HG02870 (cell line): ENCODE measurements at regions not wholly inside any gene's neighbourhood (a gene's known extent, or its start where the extent isn't known, plus 50 kb on each side); places are given as distances from the start of the nearest gene placed in this dataset.

Experiments
- ATAC-seq: cut with Tn5 transposase; IDR thresholded peaks from one replicate; pipeline ENCODE4 v1.9.1; 2021; ENCODE audit warnings: mild to moderate bottlenecking, moderate library complexity; ENCODE audit not compliant: unreplicated experiment

GRCh38 chrX:69110116-69110530, 55.1 kb downstream of the PJA1 start:
- no peak for ATAC-seq

GRCh38 chrX:69109706-69110105, 55.5 kb downstream of the PJA1 start:
- ATAC-seq = no peak

- ATAC-seq = no peak
Observed at GRCh38 chrX:69109036-69109663, 56.1 kb downstream of the PJA1 start.

GRCh38 chrX:69107747-69108401, 57.4 kb downstream of the PJA1 start:
- ATAC-seq = no peak

GRCh38 chrX:69107231-69107739, 58.0 kb downstream of the PJA1 start:
- no peak for ATAC-seq

GRCh38 chrX:69104756-69105434, 60.4 kb downstream of the PJA1 start:
- no peak for ATAC-seq

GRCh38 chrX:69103539-69103938, 61.7 kb downstream of the PJA1 start:
- no peak for ATAC-seq

GRCh38 chrX:69102612-69103194, 62.5 kb downstream of the PJA1 start:
- ATAC-seq = no peak

- ATAC-seq = no peak
Observed at GRCh38 chrX:69101683-69102251, 63.5 kb downstream of the PJA1 start.

- no peak for ATAC-seq
Observed at GRCh38 chrX:69100478-69100877, 64.8 kb downstream of the PJA1 start.

GRCh38 chrX:69097451-69098236, 67.6 kb downstream of the PJA1 start:
- no peak for ATAC-seq

- ATAC-seq = no peak
Observed at GRCh38 chrX:69096963-69097362, 68.3 kb downstream of the PJA1 start.

GRCh38 chrX:69094977-69095669, 70.1 kb downstream of the PJA1 start:
- ATAC-seq = no peak

- no peak for ATAC-seq
Observed at GRCh38 chrX:69093960-69094871, 71.0 kb downstream of the PJA1 start.

- ATAC-seq = no peak
Observed at GRCh38 chrX:69090022-69090421, 75.2 kb downstream of the PJA1 start.

- ATAC-seq = no peak
Observed at GRCh38 chrX:69089203-69089602, 76.0 kb downstream of the PJA1 start.

- ATAC-seq = no peak
Observed at GRCh38 chrX:69088171-69088938, 76.9 kb downstream of the PJA1 start.

- ATAC-seq = no peak
Observed at GRCh38 chrX:69085826-69086225, 79.4 kb downstream of the PJA1 start.
